Activated naive CD4-positive, alpha-beta T cell treated with anti-CD3 and anti-CD28 coated beads, Interleukin-2, amount 10 ng/mL, durations not matched to agents 7 days and 5 days (primary cell): ENCODE measurements at regions not wholly inside any gene's neighbourhood (a gene's known extent, or its start where the extent isn't known, plus 50 kb on each side); places are given as distances from the start of the nearest gene placed in this dataset.
"Not testable (repeated sequence)": the region's sequence is repeated elsewhere in the genome, so short reads cannot be mapped to it uniquely, and the experiment has no call there.

Experiments
- CTCF ChIA-PET: fragments of 350-600 bp; sonication (Branson Sonifier 250); formaldehyde crosslinking; loops from one replicate; lab custom pipeline; 2021; ENCODE audit warnings: antibody characterized with exemption; lab: Charles Lee
- DNase-seq: peaks from one replicate; pipeline ENCODE4 v3.0.0-alpha.2; 2020
- H3K27ac Mint-ChIP-seq: one replicate; pipeline ENCODE4 v1.8.0; 2021; ENCODE audit warnings: mild to moderate bottlenecking, moderate library complexity, mixed read lengths
- H3K27me3 Mint-ChIP-seq: one replicate; pipeline ENCODE4 v1.8.0; 2021; ENCODE audit warnings: mild to moderate bottlenecking, mixed read lengths
- H3K36me3 Mint-ChIP-seq: one replicate; pipeline ENCODE4 v1.8.0; 2021; ENCODE audit warnings: mixed read lengths
- H3K4me1 Mint-ChIP-seq: one replicate; pipeline ENCODE4 v1.8.0; 2021; ENCODE audit warnings: mixed read lengths
- H3K4me3 Mint-ChIP-seq: one replicate; pipeline ENCODE4 v1.8.0; 2021; ENCODE audit warnings: mild to moderate bottlenecking, moderate library complexity, mixed read lengths
- H3K9me3 Mint-ChIP-seq: one replicate; pipeline ENCODE4 v1.8.0; 2021; ENCODE audit warnings: mixed read lengths

DNA sequence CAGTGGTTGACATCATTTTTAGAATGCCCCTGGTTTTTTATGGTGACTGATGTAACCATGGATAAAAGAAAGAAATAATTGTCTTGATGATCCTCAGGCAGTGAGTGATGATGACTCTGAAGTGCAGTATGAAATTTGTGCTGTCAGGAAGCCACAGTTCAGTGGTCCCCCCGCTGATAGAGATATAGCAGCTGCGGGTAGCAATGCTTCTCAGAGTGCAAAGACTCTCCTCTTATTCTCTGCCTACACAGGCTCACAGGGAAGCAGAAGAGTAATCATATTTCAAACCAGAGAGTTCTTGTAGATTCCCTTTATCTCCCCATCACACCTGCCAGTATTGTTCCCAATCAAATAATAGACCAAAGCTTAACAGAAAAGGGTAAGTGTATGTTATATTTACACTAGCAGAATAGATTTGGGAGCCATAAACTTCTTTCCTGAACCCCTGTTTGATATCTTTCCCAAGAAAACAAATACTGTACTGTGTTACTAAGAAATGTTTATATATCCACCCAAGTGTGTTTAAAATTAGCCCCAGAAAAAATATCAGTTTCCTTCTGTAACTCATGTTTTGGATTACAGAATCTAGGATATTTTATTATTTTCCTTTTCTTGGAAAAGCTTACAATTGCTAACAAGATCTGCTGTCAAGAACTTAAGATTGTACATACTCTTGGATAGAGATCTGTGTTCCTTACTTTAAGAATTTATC lies 1817.4 kb upstream of the FLRT2 start:
- Mint-ChIP-seq H3K27ac (no peak overlapping the region), H3K36me3 (no peaks in the 10 kb centered on the region), H3K27me3 (no peaks in the 10 kb centered on the region), H3K4me1 (no peaks in the 10 kb centered on the region), H3K9me3 (peaks cover 5% of the 10 kb centered on the region), H3K4me3 (no peak overlapping the region)
- DNase-seq = no peak
- CTCF ChIA-PET = no interaction called here

- Mint-ChIP-seq H3K4me3 (no peak overlapping the region), H3K27ac (no peak overlapping the region), H3K4me1 (no peaks in the 10 kb centered on the region), H3K27me3 (no peaks in the 10 kb centered on the region), H3K36me3 (no peaks in the 10 kb centered on the region), H3K9me3 (peaks cover 8% of the 10 kb centered on the region)
- CTCF ChIA-PET = no interaction called here
- DNase-seq = no peak
Observed at GRCh38 chr14:83713732-83714131, 1816.2 kb upstream of the FLRT2 start.

GRCh38 chr14:83714151-83714550 lies 1815.8 kb upstream of the FLRT2 start:
- H3K36me3 Mint-ChIP-seq = no peaks in the 10 kb centered on the region
- CTCF ChIA-PET = no interaction called here
- no peaks in the 10 kb centered on the region for H3K4me1 Mint-ChIP-seq
- peaks cover 5% of the 10 kb centered on the region for H3K9me3 Mint-ChIP-seq
- no peaks in the 10 kb centered on the region for H3K27me3 Mint-ChIP-seq
- no peak overlapping the region for H3K27ac Mint-ChIP-seq
- DNase-seq = no peak
- no peak overlapping the region for H3K4me3 Mint-ChIP-seq

DNA sequence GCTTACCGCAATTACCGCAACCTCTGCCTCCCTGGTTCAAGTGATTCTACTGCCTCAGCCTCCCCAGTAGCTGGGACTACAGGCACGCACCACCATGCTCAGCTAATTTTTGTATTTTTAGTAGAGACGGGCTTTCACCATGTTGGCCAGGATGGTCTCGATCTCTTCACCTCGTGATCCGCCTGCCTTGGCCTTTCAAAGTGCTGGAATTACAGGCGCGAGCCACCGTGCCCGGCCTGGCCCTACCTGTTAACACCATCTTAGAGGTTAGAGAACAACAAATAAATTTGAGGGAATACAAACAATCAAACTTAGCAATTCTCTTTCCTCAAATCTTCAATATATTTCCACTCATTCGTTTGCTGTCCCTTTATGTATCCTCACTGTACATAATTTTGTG lies 1810.5 kb upstream of the FLRT2 start:
- H3K4me3 Mint-ChIP-seq, H3K4me1 Mint-ChIP-seq, CTCF ChIA-PET: not testable (repeated sequence)

DNA sequence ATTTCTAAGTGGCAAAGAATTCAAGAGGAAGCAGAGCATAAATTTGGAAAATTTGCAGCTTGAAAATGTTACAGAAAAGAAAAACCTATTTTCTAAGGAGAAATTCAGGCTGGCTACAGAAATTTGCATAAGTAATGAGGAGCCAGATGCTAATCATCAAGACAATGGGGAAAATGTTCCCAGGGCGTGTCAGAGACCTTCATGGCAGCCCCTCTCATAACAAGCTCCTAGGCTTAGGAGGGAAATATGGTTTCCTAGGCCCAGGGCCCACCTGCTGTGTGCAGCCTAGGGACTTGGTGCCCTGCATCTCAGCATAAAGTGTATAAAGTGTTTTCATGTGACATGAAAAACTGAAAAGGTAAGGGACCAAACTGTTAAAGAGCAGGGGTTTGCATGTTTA lies 1796.3 kb upstream of the FLRT2 start:
- H3K4me1 Mint-ChIP-seq = no peaks in the 10 kb centered on the region
- DNase-seq = no peak
- CTCF ChIA-PET = interaction anchor here (0.6 kb wide), 1 partner anchor 454 kb away, joined by 4 read pairs; no protein-coding TSS in a partner anchor
- H3K27me3 Mint-ChIP-seq = no peaks in the 10 kb centered on the region
- peaks cover 24% of the 10 kb centered on the region for H3K9me3 Mint-ChIP-seq
- no peak overlapping the region for H3K27ac Mint-ChIP-seq
- no peak overlapping the region for H3K4me3 Mint-ChIP-seq
- no peaks in the 10 kb centered on the region for H3K36me3 Mint-ChIP-seq

More for the DNA sequence above, 1810.5 kb upstream of the FLRT2 start:
- H3K27ac Mint-ChIP-seq, H3K36me3 Mint-ChIP-seq, H3K27me3 Mint-ChIP-seq, DNase-seq, H3K9me3 Mint-ChIP-seq: not testable (repeated sequence)

GRCh38 chr14:83734431-83734830 lies 1795.5 kb upstream of the FLRT2 start:
- Mint-ChIP-seq H3K36me3 (no peaks in the 10 kb centered on the region), H3K4me3 (no peak overlapping the region), H3K27ac (no peak overlapping the region), H3K27me3 (no peaks in the 10 kb centered on the region), H3K9me3 (peaks cover 22% of the 10 kb centered on the region), H3K4me1 (no peaks in the 10 kb centered on the region)
- no peak for DNase-seq
- CTCF ChIA-PET = no interaction called here

GRCh38 chr14:83741269-83741668 lies 1788.7 kb upstream of the FLRT2 start:
- no peaks in the 10 kb centered on the region for H3K36me3 Mint-ChIP-seq
- H3K27ac Mint-ChIP-seq = no peak overlapping the region
- peaks cover 7% of the 10 kb centered on the region for H3K9me3 Mint-ChIP-seq
- no peak overlapping the region for H3K4me3 Mint-ChIP-seq
- no peak for DNase-seq
- CTCF ChIA-PET = no interaction called here
- H3K4me1 Mint-ChIP-seq = no peaks in the 10 kb centered on the region
- no peaks in the 10 kb centered on the region for H3K27me3 Mint-ChIP-seq

DNA sequence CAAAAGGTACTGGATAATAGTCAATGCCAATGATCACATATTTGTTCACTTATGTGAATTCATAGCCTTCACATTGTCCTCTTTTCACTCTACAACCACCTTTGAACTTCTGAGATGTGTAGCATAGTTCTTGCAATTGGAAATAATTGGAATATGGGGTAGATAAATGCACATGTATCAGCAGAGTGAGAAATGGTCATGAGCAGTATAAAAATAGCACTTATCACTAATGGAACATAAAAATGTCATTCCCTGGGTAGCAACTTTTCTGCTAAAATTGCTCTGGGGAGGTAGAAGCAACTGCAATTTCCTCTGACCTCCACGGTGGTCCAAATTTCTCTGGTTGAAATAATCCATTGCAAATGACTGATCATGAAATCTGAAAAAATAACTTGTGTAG lies 1785.7 kb upstream of the FLRT2 start:
- Mint-ChIP-seq H3K9me3 (peaks cover 13% of the 10 kb centered on the region), H3K27me3 (no peaks in the 10 kb centered on the region), H3K36me3 (no peaks in the 10 kb centered on the region), H3K4me3 (no peak overlapping the region), H3K27ac (no peak overlapping the region), H3K4me1 (no peaks in the 10 kb centered on the region)
- DNase-seq = no peak
- CTCF ChIA-PET = no interaction called here

DNA sequence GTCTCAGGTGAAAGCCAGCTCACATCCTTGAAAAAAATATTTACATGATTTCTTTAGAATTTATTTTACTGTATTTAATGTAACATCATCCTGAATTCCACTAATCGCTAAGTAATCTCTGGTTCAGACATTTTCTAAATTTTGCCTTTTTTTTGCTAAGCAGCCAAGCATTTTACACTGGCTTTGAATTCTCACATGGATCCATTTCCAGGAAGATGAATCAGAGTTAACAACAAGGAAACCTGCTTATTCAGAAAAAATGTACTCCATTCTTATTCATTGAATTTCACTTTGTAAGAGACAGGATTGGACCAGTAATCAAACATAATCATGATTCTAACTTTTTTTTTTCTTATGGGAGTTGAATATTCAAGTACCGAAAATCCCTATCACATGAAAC lies 1785.1 kb upstream of the FLRT2 start:
- peaks cover 16% of the 10 kb centered on the region for H3K9me3 Mint-ChIP-seq
- no peak overlapping the region for H3K27ac Mint-ChIP-seq
- no peaks in the 10 kb centered on the region for H3K27me3 Mint-ChIP-seq
- no peak for DNase-seq
- CTCF ChIA-PET = no interaction called here
- H3K4me3 Mint-ChIP-seq = no peak overlapping the region
- no peaks in the 10 kb centered on the region for H3K36me3 Mint-ChIP-seq
- H3K4me1 Mint-ChIP-seq = no peaks in the 10 kb centered on the region

DNA sequence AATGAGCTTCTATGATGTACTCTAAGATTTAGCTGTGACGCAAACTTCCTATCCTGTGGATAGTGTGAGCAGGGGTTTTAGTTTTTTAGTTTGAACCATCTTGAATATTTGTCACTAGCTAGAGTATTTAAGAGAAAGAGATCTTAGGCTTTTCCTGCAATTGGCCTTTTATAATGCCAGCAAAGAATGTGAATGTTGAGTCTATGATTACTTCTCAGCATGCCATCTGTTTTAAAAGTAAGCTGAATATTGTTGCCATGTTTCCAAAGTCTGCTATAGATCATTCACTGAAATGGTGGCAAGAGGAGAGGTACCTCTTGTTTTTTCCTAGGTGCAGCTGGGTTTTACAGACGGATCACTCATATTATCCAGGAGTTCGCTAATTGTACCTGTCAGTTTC lies 1783.6 kb upstream of the FLRT2 start:
- CTCF ChIA-PET = no interaction called here
- DNase-seq = no peak
- H3K4me1 Mint-ChIP-seq = no peaks in the 10 kb centered on the region
- no peaks in the 10 kb centered on the region for H3K27me3 Mint-ChIP-seq
- H3K4me3 Mint-ChIP-seq = no peak overlapping the region
- peaks cover 13% of the 10 kb centered on the region for H3K9me3 Mint-ChIP-seq
- no peak overlapping the region for H3K27ac Mint-ChIP-seq
- no peaks in the 10 kb centered on the region for H3K36me3 Mint-ChIP-seq

- no peak overlapping the region for H3K4me3 Mint-ChIP-seq
- H3K27me3 Mint-ChIP-seq = no peaks in the 10 kb centered on the region
- H3K27ac Mint-ChIP-seq = no peak overlapping the region
- CTCF ChIA-PET = no interaction called here
- H3K4me1 Mint-ChIP-seq = no peaks in the 10 kb centered on the region
- no peak for DNase-seq
- H3K36me3 Mint-ChIP-seq = no peaks in the 10 kb centered on the region
- H3K9me3 Mint-ChIP-seq = peaks cover 2% of the 10 kb centered on the region
Observed at GRCh38 chr14:83757916-83758315, 1772.0 kb upstream of the FLRT2 start.

DNA sequence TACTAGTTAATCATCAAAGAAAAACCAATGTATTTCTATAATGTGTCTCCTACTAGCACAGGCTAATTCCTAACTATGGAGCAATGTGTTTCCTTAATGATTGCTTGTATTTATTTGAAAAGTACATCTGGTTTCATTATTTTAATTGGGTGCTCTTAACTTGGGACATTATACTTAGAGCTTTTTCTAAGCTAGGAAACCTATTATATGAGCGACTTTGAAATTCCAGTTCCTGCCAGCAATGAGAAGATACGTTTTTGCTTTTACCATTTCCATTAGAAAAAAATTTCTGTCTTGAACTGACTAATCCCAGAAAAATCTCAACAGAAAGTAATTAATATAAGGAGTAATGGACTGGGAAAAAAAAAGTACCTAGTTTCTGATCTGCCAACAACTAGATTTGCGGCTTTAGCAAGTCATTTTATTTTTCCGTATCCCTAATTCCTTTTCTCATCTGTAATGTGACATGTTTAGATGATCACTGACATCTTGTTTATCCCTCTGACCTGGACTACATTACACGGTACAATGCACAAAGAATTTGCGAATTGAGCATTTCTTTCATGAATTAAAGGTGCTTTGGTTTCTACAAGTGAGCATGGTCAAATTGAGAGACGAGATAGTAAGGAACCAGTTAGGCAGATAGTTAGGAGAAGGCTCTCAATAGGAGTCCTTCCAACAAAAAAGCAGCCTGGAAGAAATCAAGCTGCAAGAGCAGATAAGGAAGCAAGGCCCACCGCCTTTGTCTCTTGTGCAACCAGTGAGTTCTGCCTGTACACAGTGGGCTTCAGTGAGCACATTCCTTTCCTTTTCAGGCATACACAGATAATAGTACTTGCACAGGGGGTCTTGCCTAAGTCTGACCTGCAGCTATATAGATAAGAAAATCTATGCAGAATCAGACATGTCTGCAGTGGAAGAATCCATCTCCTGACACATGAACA lies 1765.0 kb upstream of the FLRT2 start:
- no peaks in the 10 kb centered on the region for H3K36me3 Mint-ChIP-seq
- no peaks in the 10 kb centered on the region for H3K27me3 Mint-ChIP-seq
- H3K27ac Mint-ChIP-seq = no peak overlapping the region
- CTCF ChIA-PET = no interaction called here
- H3K9me3 Mint-ChIP-seq = peaks cover 9% of the 10 kb centered on the region
- no peak overlapping the region for H3K4me3 Mint-ChIP-seq
- DNase-seq = no peak
- no peaks in the 10 kb centered on the region for H3K4me1 Mint-ChIP-seq

- no peak overlapping the region for H3K4me3 Mint-ChIP-seq
- H3K4me1 Mint-ChIP-seq = no peaks in the 10 kb centered on the region
- no peaks in the 10 kb centered on the region for H3K27me3 Mint-ChIP-seq
- H3K9me3 Mint-ChIP-seq = peaks cover 10% of the 10 kb centered on the region
- H3K27ac Mint-ChIP-seq = no peak overlapping the region
- DNase-seq = no peak
- CTCF ChIA-PET = no interaction called here
- no peaks in the 10 kb centered on the region for H3K36me3 Mint-ChIP-seq
Observed at GRCh38 chr14:83777516-83777915, 1752.4 kb upstream of the FLRT2 start.

DNA sequence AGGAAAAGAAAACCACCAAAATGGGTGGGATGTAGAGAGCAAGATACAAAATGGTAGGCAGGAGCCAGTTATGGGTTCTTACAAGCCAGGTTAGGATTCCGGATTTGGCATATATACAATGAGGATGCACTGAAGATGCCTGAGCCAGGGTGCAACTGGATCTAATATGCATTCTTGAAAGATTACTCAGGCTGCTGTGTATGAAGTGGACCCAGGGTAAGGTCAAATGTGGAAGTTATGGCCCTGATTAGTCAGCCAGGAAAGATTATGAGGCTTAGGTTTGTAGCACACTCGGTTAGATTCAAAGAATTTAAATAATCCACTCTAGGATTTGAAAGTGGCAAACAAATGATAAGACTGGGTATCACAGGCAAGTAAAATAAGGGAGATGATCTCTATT lies 1750.7 kb upstream of the FLRT2 start:
- Mint-ChIP-seq H3K4me3 (no peak overlapping the region), H3K27ac (no peak overlapping the region), H3K36me3 (no peaks in the 10 kb centered on the region), H3K27me3 (no peaks in the 10 kb centered on the region), H3K9me3 (peaks cover 11% of the 10 kb centered on the region), H3K4me1 (no peaks in the 10 kb centered on the region)
- DNase-seq = no peak
- CTCF ChIA-PET = no interaction called here

DNA sequence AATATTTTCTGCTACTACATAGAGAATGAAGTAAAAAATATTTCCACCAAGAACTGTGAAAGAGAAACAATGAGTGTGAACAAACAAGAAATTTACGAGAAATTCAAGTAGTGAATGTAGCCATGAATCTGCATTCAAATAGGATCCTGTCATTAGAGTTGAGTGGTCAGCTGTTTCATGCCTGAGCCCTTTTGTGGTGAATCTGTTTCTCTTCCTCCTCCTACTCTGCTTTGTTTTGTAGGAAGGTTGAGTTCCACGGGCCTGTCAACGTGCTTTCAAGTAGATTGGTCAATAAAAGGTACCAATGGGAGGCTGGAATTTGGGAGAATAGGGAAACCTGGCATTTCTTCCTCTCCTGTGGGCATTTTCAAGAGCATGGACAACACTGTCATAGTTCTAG lies 1749.6 kb upstream of the FLRT2 start:
- no peaks in the 10 kb centered on the region for H3K36me3 Mint-ChIP-seq
- no peak overlapping the region for H3K4me3 Mint-ChIP-seq
- H3K4me1 Mint-ChIP-seq = no peaks in the 10 kb centered on the region
- CTCF ChIA-PET = no interaction called here
- H3K27ac Mint-ChIP-seq = no peak overlapping the region
- peaks cover 11% of the 10 kb centered on the region for H3K9me3 Mint-ChIP-seq
- DNase-seq = no peak
- H3K27me3 Mint-ChIP-seq = no peaks in the 10 kb centered on the region
